ENCODE measurements at regions not wholly inside any gene's neighbourhood (a gene's known extent, or its start where the extent isn't known, plus 50 kb on each side); places are given as distances from the start of the nearest gene placed in this dataset.

- H3K4me1 ChIP-seq (ENCODE audit: control insufficient read depth, insufficient read depth, low read length) = no peaks in the 10 kb centered on the region
- TF ChIP-seq MAZ (IDR thresholded peaks at IDR 0.05; ENCODE audit: borderline replicate concordance, low read depth, low read length) (no peak), MAFK (IDR thresholded peaks at IDR 0.05; ENCODE audit: low read depth, low read length) (peak; percentile 22; the same call in 1 of the 2 replicates), MXI1 (IDR thresholded peaks at IDR 0.05; ENCODE audit: borderline replicate concordance, low read depth, low read length) (no peak), CEBPB (IDR thresholded peaks at IDR 0.05; ENCODE audit: low read depth, low read length) (no peak), POLR2A (IDR thresholded peaks at IDR 0.05; ENCODE audit: low read depth, low read length) (no peak), SMC3 (IDR thresholded peaks at IDR 0.05; ENCODE audit: low read depth, low read length) (no peak)
- TF ChIP-seq, protein P1, sequence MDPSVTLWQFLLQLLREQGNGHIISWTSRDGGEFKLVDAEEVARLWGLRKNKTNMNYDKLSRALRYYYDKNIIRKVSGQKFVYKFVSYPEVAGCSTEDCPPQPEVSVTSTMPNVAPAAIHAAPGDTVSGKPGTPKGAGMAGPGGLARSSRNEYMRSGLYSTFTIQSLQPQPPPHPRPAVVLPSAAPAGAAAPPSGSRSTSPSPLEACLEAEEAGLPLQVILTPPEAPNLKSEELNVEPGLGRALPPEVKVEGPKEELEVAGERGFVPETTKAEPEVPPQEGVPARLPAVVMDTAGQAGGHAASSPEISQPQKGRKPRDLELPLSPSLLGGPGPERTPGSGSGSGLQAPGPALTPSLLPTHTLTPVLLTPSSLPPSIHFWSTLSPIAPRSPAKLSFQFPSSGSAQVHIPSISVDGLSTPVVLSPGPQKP (IDR thresholded peaks at IDR 0.05; ENCODE audit: borderline replicate concordance, low read depth, low read length) = no peak
- H3K18ac ChIP-seq (ENCODE audit: low read depth, low read length) = no peak overlapping the region
- 0% methylated on average over 1 of the region's 9 CpGs; no CpG with 5 or more reads in 1 of the 2 experiments for WGBS, 2 experiments (ENCODE audit: extremely low coverage in 2 of 2, insufficient read length in 1 of 2)
- no peak overlapping the region for H3K4ac ChIP-seq (ENCODE audit: low read depth, low read length)
- in situ Hi-C loops (cut with MboI; ENCODE audit: low sequenced_read_pairs) (loop anchor here (10.0 kb wide), 1 partner anchor 1407 kb away; no protein-coding TSS in a partner anchor), intact Hi-C loops (cut with micrococcal nuclease) (loop anchor here (2.0 to 10.0 kb wide), 2 partner anchors 1405 to 1547 kb away; partner anchors contain the start of gene EEF2KMT), dilution Hi-C loops (cut with HindIII; ENCODE audit: low sequenced_read_pairs, unreplicated experiment) (no loop called here)
- H2BK120ac ChIP-seq (ENCODE audit: low read depth, low read length) = no peak overlapping the region
- H3K4me3 ChIP-seq (ENCODE audit: insufficient read depth, low read depth, low read length) = no peak overlapping the region
- POLR2A ChIA-PET (ENCODE audit: unreplicated experiment) = no interaction called here
- no peak overlapping the region for H2AK5ac ChIP-seq (ENCODE audit: low read depth, low read length)
- no peak overlapping the region for H4K91ac ChIP-seq (ENCODE audit: insufficient read depth, low read depth, low read length)
- CTCF ChIA-PET = no interaction called here
- DNase-seq (no peak), ATAC-seq (ENCODE audit: low read depth) (no peak)
- H2BK15ac ChIP-seq (ENCODE audit: low read depth, low read length) = no peak overlapping the region
- no peaks in the 10 kb centered on the region for H3K27me3 ChIP-seq (ENCODE audit: control insufficient read depth, insufficient read depth, low read length)
- H3K23ac ChIP-seq (ENCODE audit: low read depth, low read length) = no peak overlapping the region
- H2BK20ac ChIP-seq (ENCODE audit: low read depth, low read length) = no peak overlapping the region
- no peak overlapping the region for H2AFZ ChIP-seq (replicated peaks; ENCODE audit: low read length, poor library complexity)
- BruUV-seq (replicated peaks) = no TSS peak
- H3K9me1 ChIP-seq (ENCODE audit: insufficient read depth, low read length) = no peaks in the 10 kb centered on the region
- no peaks in the 10 kb centered on the region for H3K79me1 ChIP-seq (ENCODE audit: low read depth in 1 of 2, low read length in 2 of 2)
- H3K56ac ChIP-seq (ENCODE audit: extremely low read depth, insufficient read depth, low read length) = no peak overlapping the region
- no peaks in the 10 kb centered on the region for H3K9me3 ChIP-seq (ENCODE audit: control insufficient read depth, insufficient read depth, low read length)
- H3K4me2 ChIP-seq (ENCODE audit: low read depth, low read length) = no peak overlapping the region
- H2AK9ac ChIP-seq (replicated peaks; ENCODE audit: low read depth, low read length, poor library complexity) = no peak overlapping the region
- no peak overlapping the region for H4K5ac ChIP-seq (ENCODE audit: low read depth, low read length)
- H3K9ac ChIP-seq (ENCODE audit: low read depth, low read length) = no peak overlapping the region
- no peak overlapping the region for H2BK5ac ChIP-seq (ENCODE audit: low read depth, low read length, poor library complexity, severe bottlenecking)
- no peaks in the 10 kb centered on the region for H4K20me1 ChIP-seq (ENCODE audit: insufficient read depth, low read length)
- no peak overlapping the region for H4K8ac ChIP-seq (ENCODE audit: low read depth in 2 of 2, low read length in 2 of 2)
- no peak overlapping the region for H3K27ac ChIP-seq (ENCODE audit: insufficient read depth, low read length)
- H3K36me3 ChIP-seq (ENCODE audit: control insufficient read depth, insufficient read depth, low read length) = no peaks in the 10 kb centered on the region
- no peak overlapping the region for H3K14ac ChIP-seq (replicated peaks; ENCODE audit: low read depth, low read length)
Observed at GRCh38 chr16:6642271-6642670, 690.4 kb upstream of the RBFOX1 start.
